ENCODE measurements at regions not wholly inside any gene's neighbourhood (a gene's known extent, or its start where the extent isn't known, plus 50 kb on each side); places are given as distances from the start of the nearest gene placed in this dataset.

DNA sequence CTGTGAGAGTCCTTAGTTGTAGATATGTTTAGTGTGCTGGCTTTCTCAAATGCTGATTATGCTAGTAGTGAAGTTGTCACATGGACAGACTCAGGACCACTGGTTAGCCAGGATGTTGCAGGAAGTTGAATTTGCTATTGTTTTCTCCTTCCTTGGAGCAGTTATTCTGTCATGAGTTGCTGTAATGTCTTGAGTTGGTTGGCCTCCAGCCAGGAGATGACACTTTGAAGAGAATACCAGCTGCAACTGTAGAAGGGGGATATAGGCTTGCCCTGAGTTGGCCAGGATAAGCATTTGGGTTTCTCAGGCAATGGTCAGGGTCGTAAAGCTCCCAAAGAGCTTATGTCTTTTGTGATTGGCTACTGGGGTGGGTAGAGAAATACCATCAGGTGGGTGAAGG, 206.7 kb downstream of the ZNF621 start:
- no peak for DNase-seq (ENCODE audit: extremely low spot score, unreplicated experiment)
- no peak overlapping the region for H3K4me3 Mint-ChIP-seq
- H3K27me3 Mint-ChIP-seq: no peaks in the 10 kb centered on the region
- no peaks in the 10 kb centered on the region for H3K36me3 Mint-ChIP-seq
- TF ChIP-seq, protein P1, sequence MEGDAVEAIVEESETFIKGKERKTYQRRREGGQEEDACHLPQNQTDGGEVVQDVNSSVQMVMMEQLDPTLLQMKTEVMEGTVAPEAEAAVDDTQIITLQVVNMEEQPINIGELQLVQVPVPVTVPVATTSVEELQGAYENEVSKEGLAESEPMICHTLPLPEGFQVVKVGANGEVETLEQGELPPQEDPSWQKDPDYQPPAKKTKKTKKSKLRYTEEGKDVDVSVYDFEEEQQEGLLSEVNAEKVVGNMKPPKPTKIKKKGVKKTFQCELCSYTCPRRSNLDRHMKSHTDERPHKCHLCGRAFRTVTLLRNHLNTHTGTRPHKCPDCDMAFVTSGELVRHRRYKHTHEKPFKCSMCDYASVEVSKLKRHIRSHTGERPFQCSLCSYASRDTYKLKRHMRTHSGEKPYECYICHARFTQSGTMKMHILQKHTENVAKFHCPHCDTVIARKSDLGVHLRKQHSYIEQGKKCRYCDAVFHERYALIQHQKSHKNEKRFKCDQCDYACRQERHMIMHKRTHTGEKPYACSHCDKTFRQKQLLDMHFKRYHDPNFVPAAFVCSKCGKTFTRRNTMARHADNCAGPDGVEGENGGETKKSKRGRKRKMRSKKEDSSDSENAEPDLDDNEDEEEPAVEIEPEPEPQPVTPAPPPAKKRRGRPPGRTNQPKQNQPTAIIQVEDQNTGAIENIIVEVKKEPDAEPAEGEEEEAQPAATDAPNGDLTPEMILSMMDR (conservative IDR thresholded peaks at IDR 0.05): no peak
- H3K27ac Mint-ChIP-seq: no peak overlapping the region
- peaks cover 20% of the 10 kb centered on the region for H3K9me3 Mint-ChIP-seq
- H3K4me1 Mint-ChIP-seq (ENCODE audit: unreplicated experiment): no peaks in the 10 kb centered on the region

DNA sequence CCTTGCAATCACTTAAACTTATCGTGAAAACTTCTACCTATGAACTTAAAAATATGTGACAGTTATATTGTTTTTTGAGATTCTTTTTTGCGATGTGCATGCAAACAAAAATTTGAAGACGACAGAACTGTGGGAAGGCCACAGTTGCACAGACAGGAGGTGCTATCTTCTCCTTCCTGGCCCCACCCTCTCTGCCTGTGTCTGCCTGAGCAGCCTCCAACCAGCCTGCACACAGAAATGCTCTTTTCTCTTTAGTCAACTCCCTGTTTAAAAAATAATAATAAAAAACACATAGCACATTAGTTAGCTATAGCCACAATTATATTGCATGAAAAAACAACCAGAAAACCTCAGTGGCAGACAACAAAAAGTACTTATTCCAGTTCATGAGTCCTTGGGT, 212.2 kb downstream of the ZNF621 start:
- Mint-ChIP-seq H3K27me3 (no peaks in the 10 kb centered on the region), H3K4me1 (ENCODE audit: unreplicated experiment) (peaks cover 6% of the 10 kb centered on the region), H3K27ac (no peak overlapping the region), H3K4me3 (no peak overlapping the region), H3K36me3 (no peaks in the 10 kb centered on the region), H3K9me3 (no peaks in the 10 kb centered on the region)
- TF ChIP-seq, protein P1 (conservative IDR thresholded peaks at IDR 0.05): no peak
- no peak for DNase-seq (ENCODE audit: extremely low spot score, unreplicated experiment)

DNA sequence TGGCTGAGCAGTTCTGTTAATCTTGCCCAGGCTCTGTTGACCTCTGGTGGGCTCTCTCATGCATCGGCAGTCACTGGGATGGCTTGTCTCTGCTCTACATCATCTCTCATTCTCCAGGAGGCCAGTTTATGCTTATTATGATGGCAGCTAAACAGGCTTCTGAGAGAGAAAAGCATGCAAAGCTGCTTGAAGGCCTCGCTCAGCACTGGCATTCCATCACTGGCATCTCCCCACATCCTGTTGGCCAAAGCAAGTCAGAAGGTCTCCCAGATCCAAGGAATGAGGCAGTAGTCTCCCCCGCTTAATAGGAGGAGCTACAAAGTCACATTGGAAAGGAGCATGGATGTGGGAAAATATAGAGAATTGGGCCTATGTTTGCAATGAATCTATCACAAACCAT, 212.6 kb downstream of the ZNF621 start:
- H3K27me3 Mint-ChIP-seq: no peaks in the 10 kb centered on the region
- H3K27ac Mint-ChIP-seq: no peak overlapping the region
- peaks cover 8% of the 10 kb centered on the region for H3K4me1 Mint-ChIP-seq (ENCODE audit: unreplicated experiment)
- H3K36me3 Mint-ChIP-seq: no peaks in the 10 kb centered on the region
- TF ChIP-seq, protein P1 (conservative IDR thresholded peaks at IDR 0.05): no peak
- H3K4me3 Mint-ChIP-seq: no peak overlapping the region
- no peaks in the 10 kb centered on the region for H3K9me3 Mint-ChIP-seq
- no peak for DNase-seq (ENCODE audit: extremely low spot score, unreplicated experiment)

DNA sequence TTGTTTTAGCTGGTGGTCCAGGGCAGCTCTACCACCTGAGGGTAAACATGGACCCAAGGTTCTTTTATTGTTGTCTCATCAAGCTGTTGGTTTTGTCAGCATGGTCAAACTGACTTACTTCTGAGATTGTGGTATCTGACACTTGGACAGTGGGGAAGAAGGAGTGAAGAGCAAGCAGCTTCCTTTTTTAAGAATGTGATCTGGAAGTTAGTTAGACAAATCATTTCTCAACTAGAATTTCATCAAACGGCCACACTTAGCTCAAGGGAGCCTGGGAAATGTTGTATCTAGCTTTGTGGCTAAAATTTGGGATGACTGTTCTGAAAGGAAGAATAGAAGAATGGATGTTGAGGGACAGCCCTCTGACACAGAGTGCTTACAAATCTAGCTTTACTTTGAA, 215.2 kb downstream of the ZNF621 start:
- DNase-seq (ENCODE audit: extremely low spot score, unreplicated experiment): no peak
- no peaks in the 10 kb centered on the region for H3K9me3 Mint-ChIP-seq
- no peak overlapping the region for H3K4me3 Mint-ChIP-seq
- H3K36me3 Mint-ChIP-seq: no peaks in the 10 kb centered on the region
- peaks cover 8% of the 10 kb centered on the region for H3K4me1 Mint-ChIP-seq (ENCODE audit: unreplicated experiment)
- TF ChIP-seq, protein P1 (conservative IDR thresholded peaks at IDR 0.05): no peak
- H3K27me3 Mint-ChIP-seq: no peaks in the 10 kb centered on the region
- H3K27ac Mint-ChIP-seq: no peak overlapping the region

DNA sequence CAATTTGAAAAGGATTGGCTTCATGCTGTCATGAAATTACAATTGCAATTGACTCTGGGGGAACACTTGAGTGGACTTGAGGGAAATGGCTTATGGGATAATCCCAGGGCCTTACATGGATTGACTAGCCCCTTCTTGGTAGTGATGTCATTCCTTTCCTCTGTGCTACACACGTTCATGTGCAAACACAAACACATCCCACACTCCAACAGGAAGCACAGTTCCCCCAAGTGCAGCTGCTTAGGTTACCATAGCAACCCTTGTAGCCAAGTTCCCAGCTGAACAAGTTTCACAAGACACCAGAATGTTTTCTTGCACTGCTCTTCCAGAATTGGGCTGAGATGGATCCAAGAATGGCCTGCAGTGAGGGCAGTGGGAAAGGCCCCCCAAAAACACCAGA, 217.0 kb downstream of the ZNF621 start:
- no peaks in the 10 kb centered on the region for H3K27me3 Mint-ChIP-seq
- no peak for DNase-seq (ENCODE audit: extremely low spot score, unreplicated experiment)
- no peaks in the 10 kb centered on the region for H3K9me3 Mint-ChIP-seq
- peak overlapping the region; percentile 49 for H3K27ac Mint-ChIP-seq
- H3K4me1 Mint-ChIP-seq (ENCODE audit: unreplicated experiment): peaks cover 15% of the 10 kb centered on the region
- TF ChIP-seq, protein P1 (conservative IDR thresholded peaks at IDR 0.05): no peak
- peak overlapping the region; percentile 25 for H3K4me3 Mint-ChIP-seq
- H3K36me3 Mint-ChIP-seq: no peaks in the 10 kb centered on the region

All from type B pancreatic cell (in vitro differentiated cells).